IgD-negative memory B cell (primary cell): ENCODE measurements at regions not wholly inside any gene's neighbourhood (a gene's known extent, or its start where the extent isn't known, plus 50 kb on each side); places are given as distances from the start of the nearest gene placed in this dataset.

Source experiments
- H3K27ac Mint-ChIP-seq, 3 donors: one replicate each; pipeline ENCODE4 v1.8.0; 2020 to 2022; ENCODE audit warnings: mild to moderate bottlenecking in 3 of 3, mixed read lengths in 3 of 3, moderate library complexity in 1 of 3
- H3K27me3 Mint-ChIP-seq: one replicate; pipeline ENCODE4 v1.8.0; 2021; ENCODE audit warnings: mixed read lengths
- H3K36me3 Mint-ChIP-seq: one replicate; pipeline ENCODE4 v1.8.0; 2020; ENCODE audit warnings: mild to moderate bottlenecking, mixed read lengths
- H3K4me1 Mint-ChIP-seq, 3 donors: one replicate each; pipeline ENCODE4 v1.8.0; 2020 to 2022; ENCODE audit warnings: mixed read lengths in 3 of 3, mild to moderate bottlenecking in 1 of 3
- H3K4me3 Mint-ChIP-seq, 4 donors: one replicate each; pipeline ENCODE4 v1.8.0; 2020 to 2022; ENCODE audit warnings: mild to moderate bottlenecking in 4 of 4, mixed read lengths in 4 of 4, moderate library complexity in 3 of 4
- H3K9me3 Mint-ChIP-seq, 3 donors: one replicate each; pipeline ENCODE4 v1.8.0; 2020 to 2021; ENCODE audit warnings: mixed read lengths in 3 of 3, mild to moderate bottlenecking in 1 of 3

DNA sequence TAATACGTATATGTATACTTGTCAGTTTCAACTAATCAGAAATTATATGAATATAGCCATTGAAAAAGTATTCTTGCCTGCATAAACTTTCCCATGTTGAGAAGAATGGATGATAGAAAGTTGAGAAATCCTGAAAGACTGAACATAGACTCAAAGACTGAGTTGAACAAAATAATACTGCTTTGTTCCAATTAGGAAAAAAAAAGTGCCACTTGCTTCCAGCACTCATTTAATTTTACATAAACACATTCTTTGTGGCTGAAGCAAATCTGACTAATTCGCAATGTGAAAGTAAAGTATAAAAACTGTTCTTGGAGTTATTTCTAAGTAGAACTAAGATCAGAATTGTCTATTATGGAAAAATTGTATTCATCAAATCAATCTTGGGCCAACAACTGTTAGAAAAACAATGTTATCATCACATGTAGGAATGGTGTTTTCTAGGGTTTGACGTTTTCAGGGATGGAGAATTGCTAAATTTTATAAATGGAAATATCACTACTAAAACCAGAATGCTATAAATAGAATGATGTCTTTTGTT lies 2334.6 kb downstream of the PCDH7 start:
- H3K4me1 Mint-ChIP-seq: no peaks in the 10 kb centered on the region
- H3K27ac Mint-ChIP-seq: no peak overlapping the region
- H3K27me3 Mint-ChIP-seq: no peaks in the 10 kb centered on the region
- H3K4me3 Mint-ChIP-seq: no peak overlapping the region
- H3K9me3 Mint-ChIP-seq: peaks cover 0 to 10% (median 3%) of the 10 kb centered on the region in 3 donors
- no peaks in the 10 kb centered on the region for H3K36me3 Mint-ChIP-seq

DNA sequence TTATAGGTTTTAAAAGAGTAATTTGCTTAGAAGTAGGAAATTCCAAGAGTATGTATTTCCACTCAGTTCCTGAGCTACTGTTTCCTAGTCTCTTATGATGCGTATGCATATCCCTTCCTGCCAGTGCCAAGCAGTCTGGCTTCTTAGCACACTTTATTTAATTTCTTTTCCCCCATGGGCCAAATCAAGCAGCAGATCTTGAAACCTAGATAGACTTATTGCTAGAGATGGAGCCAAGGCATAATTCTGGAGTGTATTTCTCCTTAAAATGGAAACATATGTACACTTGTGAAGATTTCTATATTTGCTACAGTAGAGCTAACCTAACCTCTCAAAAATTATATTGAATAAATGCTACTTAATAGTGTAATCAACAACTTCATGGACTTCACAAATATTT lies 2337.6 kb downstream of the PCDH7 start:
- H3K4me1 Mint-ChIP-seq: no peaks in the 10 kb centered on the region
- H3K4me3 Mint-ChIP-seq: no peak overlapping the region
- H3K36me3 Mint-ChIP-seq: no peaks in the 10 kb centered on the region
- no peak overlapping the region for H3K27ac Mint-ChIP-seq
- peaks cover 0 to 7% (median 3%) of the 10 kb centered on the region in 3 donors for H3K9me3 Mint-ChIP-seq
- no peaks in the 10 kb centered on the region for H3K27me3 Mint-ChIP-seq

DNA sequence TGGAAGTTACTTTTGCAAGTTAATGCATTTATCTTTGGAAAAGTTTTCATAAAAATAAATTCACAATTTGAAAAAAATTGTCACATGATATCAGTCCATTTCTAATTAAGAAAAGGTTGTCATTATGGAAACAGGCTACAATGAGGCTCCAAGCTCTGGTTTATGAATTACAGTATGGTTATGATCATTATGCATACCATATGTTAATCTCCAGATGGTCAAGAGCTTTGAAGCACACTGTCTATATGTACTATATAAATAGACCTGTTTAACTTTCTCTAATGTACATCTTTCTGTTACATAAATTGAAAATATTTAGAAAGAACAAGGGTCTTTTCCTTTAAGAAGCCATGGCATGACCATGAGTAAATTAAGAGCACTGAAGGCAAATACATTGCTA lies 2338.8 kb downstream of the PCDH7 start:
- H3K4me3 Mint-ChIP-seq: no peak overlapping the region
- no peaks in the 10 kb centered on the region for H3K36me3 Mint-ChIP-seq
- peaks cover 0 to 10% (median 3%) of the 10 kb centered on the region in 3 donors for H3K9me3 Mint-ChIP-seq
- H3K4me1 Mint-ChIP-seq: no peaks in the 10 kb centered on the region
- peak overlapping the region in 1 of 3 donors; percentile 26 for H3K27ac Mint-ChIP-seq
- H3K27me3 Mint-ChIP-seq: no peaks in the 10 kb centered on the region

DNA sequence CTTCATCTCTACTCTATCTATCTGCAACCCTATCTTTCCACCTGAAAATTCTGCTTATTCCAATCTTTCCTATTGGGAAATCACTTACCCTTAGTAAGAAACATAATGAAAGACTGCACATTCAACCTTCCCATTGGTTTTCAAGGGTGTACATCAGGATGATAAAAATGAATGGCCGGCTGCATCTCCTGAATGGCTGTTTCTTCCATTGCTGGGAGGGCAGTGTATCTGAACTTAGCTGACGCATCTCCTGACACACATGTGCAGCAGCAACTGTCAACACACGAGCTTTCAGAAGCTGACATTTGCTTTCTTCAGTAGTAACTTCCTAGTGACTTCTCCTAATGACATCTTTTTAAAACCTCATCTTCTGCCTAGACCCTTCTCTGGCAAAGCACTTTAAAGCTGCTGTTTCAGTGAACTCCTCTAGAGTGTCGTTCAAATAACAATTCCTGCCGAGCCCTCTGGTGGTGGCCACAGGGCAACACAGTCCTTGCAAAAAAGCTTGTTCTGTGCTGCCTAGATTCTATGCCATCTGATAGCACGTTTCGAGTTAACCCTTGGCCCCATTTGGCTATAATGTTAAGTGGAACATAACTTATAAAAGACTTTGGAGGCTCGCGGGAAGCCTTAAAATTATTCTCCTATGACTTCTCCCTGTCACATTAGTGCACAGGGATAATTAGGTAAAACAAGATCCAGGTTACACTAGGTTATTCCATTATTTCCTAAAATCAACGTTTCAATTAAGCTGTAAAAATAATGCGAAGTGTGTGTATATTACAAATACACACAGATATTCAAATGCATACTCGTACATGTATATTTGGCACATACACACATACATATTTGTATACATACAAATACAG lies 2340.7 kb downstream of the PCDH7 start:
- H3K27me3 Mint-ChIP-seq: no peaks in the 10 kb centered on the region
- H3K4me3 Mint-ChIP-seq: no peak overlapping the region
- H3K4me1 Mint-ChIP-seq: peaks cover 0 to 1% (median 0%) of the 10 kb centered on the region in 3 donors
- H3K36me3 Mint-ChIP-seq: no peaks in the 10 kb centered on the region
- H3K9me3 Mint-ChIP-seq: peaks cover 0 to 10% (median 1%) of the 10 kb centered on the region in 3 donors
- no peak overlapping the region for H3K27ac Mint-ChIP-seq

DNA sequence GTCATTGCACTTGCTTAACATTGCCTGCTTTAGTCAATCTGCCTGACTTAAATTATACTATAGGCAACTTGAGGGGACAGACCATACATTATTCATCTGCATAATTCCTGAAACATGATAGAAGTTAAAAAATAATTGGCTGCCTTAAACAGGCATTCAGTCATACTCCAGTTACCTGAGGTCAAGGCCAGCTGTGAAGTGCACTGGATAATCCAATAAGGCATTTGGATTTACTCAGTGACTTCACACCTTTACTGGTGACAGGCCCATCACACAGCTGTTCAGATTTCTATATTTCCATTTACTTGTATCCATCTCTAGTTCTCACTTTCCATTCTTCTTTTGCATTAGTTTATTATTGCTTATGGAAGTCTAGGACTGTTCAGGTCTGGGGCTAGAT lies 2341.6 kb downstream of the PCDH7 start:
- Mint-ChIP-seq H3K4me1 (peaks cover 0 to 1% (median 0%) of the 10 kb centered on the region in 3 donors), H3K27ac (no peak overlapping the region), H3K4me3 (no peak overlapping the region), H3K36me3 (no peaks in the 10 kb centered on the region), H3K9me3 (peaks cover 0 to 10% (median 1%) of the 10 kb centered on the region in 3 donors), H3K27me3 (no peaks in the 10 kb centered on the region)

DNA sequence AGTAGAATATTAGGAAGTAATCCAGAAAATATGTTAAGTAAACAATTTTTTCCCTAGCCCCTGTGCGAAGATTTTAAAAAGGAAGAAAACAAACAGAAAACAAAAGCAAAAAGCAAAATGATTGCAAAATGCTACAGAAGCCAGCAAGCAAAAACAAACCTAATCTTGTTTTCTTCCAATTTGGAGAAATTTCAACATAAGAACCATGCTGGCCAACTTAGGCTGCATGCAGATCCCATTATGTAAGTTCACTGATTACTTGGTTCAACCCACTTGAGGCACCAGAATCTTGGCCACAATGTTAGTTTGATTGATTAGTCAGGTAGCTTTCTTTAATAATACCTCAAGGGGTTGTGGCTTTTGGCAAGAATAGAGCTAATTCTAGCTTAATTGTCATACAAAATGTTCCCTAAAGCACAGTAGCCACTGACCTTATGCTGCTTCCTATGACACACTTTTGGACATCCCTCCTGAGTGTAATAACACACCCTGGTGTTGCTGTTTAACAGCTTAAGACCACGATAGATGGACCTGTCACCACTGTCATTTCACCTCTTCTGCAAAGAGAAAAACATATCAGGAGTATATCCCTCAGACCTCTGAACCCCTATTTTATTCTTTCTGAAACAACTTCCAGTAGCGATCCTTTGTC lies 2342.1 kb downstream of the PCDH7 start:
- Mint-ChIP-seq H3K4me1 (peaks cover 0 to 1% (median 0%) of the 10 kb centered on the region in 3 donors), H3K27me3 (no peaks in the 10 kb centered on the region), H3K27ac (no peak overlapping the region), H3K9me3 (peaks cover 0 to 6% (median 1%) of the 10 kb centered on the region in 3 donors), H3K36me3 (no peaks in the 10 kb centered on the region), H3K4me3 (no peak overlapping the region)

DNA sequence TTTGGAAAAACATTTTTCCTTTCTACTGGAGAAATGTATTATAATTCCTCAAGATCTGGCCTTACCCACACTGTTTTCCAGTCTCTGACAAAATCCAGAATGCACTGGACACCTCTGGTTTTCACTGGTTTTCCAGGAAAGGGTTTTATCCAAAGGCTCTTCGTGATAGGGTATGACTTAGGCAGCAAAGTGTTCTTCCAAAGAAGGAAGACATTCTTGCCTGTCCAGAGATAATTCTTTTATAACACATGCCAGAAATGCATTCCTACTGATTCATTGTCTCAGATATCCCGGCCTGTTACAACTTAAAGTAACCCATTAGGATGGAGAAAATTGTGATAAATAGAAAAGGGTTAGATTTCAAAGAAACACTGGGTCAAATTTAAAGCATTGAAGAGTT lies 2343.1 kb downstream of the PCDH7 start:
- peaks cover 0 to 1% (median 0%) of the 10 kb centered on the region in 3 donors for H3K4me1 Mint-ChIP-seq

DNA sequence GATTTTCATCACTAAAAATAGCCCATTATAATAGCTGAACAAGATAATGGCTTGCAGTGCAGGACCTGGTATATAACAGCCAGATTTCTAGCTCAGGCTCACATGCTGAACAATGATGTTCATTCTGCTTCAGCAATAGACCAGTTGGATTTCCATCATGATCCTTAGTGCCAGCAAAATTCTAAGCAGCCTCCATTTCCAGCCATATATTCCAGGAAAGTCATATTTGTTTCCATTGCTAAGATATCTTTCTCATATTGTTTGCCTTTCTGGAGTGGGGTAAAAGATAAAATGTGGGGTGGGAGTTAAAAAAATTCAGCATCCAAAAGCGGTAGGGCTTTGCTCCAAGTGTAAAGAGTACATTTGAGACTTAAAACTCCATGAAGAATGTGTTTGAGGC lies 2344.1 kb downstream of the PCDH7 start:
- Mint-ChIP-seq H3K4me3 (no peak overlapping the region), H3K27ac (no peak overlapping the region), H3K4me1 (peaks cover 0 to 1% (median 0%) of the 10 kb centered on the region in 3 donors), H3K9me3 (peaks cover 0 to 5% (median 2%) of the 10 kb centered on the region in 3 donors), H3K27me3 (no peaks in the 10 kb centered on the region), H3K36me3 (no peaks in the 10 kb centered on the region)

More for the DNA sequence above, 2343.1 kb downstream of the PCDH7 start:
- H3K36me3 Mint-ChIP-seq: no peaks in the 10 kb centered on the region
- H3K4me3 Mint-ChIP-seq: no peak overlapping the region
- H3K27me3 Mint-ChIP-seq: no peaks in the 10 kb centered on the region
- H3K9me3 Mint-ChIP-seq: peaks cover 0 to 5% (median under 1%) of the 10 kb centered on the region in 3 donors
- no peak overlapping the region for H3K27ac Mint-ChIP-seq

DNA sequence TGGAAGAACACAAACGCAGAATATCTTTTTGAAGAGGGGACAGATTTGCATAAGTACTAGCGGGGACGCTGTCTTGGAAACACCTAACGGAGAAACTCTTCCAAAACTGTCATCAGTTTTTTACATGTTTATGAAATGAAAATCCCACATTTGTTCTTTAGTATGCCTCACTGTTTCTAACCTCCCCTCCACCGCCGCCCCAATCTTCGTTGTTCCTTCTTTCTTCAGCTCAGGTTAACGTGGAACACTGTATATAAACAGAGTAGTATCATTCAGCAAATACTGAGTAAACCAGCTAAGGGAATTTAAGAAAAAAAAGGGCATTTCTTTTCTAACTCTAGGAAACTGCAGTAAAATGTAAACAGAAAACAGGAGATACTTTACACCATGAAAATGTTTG lies 2345.6 kb downstream of the PCDH7 start:
- Mint-ChIP-seq H3K9me3 (peaks cover 0 to 10% (median 2%) of the 10 kb centered on the region in 3 donors), H3K27me3 (no peaks in the 10 kb centered on the region), H3K27ac (no peak overlapping the region), H3K4me3 (no peak overlapping the region), H3K4me1 (peaks cover 0 to 1% (median 0%) of the 10 kb centered on the region in 3 donors), H3K36me3 (no peaks in the 10 kb centered on the region)

DNA sequence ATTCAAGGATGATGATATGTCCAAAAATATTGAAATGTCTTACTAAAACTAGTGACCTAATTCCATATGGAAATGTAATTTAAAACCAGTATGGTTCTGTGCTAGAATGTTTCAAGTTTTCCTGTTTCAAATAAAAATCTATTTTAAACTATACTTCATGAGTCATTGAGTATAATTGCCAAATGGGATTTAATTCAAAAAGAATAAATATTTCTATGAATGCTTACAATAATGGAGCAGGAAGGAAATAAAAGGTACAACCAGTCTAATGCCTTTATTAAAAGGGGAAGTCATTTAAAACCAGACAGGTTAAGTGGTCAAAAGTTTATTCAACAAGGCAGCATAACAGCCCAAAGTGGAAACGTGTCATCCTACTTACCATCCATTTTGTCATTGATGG lies 2347.1 kb downstream of the PCDH7 start:
- H3K4me1 Mint-ChIP-seq: peaks cover 0 to 1% (median 0%) of the 10 kb centered on the region in 3 donors
- H3K4me3 Mint-ChIP-seq: no peak overlapping the region
- H3K27ac Mint-ChIP-seq: no peak overlapping the region
- no peaks in the 10 kb centered on the region for H3K36me3 Mint-ChIP-seq
- H3K9me3 Mint-ChIP-seq: peaks cover 3 to 15% (median 4%) of the 10 kb centered on the region in 3 donors
- H3K27me3 Mint-ChIP-seq: no peaks in the 10 kb centered on the region

DNA sequence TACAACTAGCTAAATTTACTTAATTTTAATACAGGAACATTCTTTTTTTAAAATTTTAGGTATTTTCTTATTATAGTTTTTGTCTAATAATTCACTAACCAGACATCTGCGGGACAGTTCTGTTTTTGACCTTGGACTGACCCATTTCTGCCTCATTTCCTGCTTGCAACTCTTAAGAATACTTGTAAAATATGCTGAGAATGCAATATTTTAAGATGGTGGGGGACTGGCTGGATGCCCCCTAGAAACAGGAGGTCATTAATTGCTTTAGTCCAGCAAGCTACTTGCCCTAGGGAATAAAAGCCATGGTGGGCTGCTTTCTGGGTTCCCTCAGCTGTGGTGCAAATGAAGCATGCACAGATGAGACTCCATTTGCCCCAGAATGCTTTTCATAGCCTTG lies 2348.4 kb downstream of the PCDH7 start:
- H3K27me3 Mint-ChIP-seq: no peaks in the 10 kb centered on the region
- peaks cover 0 to 1% (median 0%) of the 10 kb centered on the region in 3 donors for H3K4me1 Mint-ChIP-seq
- no peak overlapping the region for H3K4me3 Mint-ChIP-seq
- H3K36me3 Mint-ChIP-seq: no peaks in the 10 kb centered on the region
- H3K9me3 Mint-ChIP-seq: peaks cover 3 to 14% (median 4%) of the 10 kb centered on the region in 3 donors
- H3K27ac Mint-ChIP-seq: no peak overlapping the region

DNA sequence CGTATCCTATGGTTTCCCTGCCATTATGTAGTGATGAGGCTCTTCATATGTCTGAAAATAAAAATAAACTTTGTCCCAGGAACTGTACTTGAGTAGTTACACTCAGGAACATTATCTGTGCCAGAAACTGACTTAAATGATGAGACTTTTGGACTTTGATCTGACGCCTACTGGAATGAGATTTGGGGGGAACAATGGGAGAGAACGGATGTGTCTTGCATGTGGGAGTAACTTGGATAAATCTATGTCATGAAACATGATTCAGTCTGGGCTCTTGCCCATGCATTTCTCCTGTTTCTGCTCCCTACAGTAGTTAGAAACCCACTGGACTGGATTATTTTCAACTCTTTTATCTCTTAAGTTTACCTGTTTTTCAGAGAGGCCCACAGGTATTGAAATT lies 2351.4 kb downstream of the PCDH7 start:
- Mint-ChIP-seq H3K27me3 (no peaks in the 10 kb centered on the region), H3K27ac (no peak overlapping the region), H3K36me3 (no peaks in the 10 kb centered on the region), H3K4me3 (no peak overlapping the region), H3K4me1 (no peaks in the 10 kb centered on the region), H3K9me3 (peaks cover 3 to 14% (median 4%) of the 10 kb centered on the region in 3 donors)

DNA sequence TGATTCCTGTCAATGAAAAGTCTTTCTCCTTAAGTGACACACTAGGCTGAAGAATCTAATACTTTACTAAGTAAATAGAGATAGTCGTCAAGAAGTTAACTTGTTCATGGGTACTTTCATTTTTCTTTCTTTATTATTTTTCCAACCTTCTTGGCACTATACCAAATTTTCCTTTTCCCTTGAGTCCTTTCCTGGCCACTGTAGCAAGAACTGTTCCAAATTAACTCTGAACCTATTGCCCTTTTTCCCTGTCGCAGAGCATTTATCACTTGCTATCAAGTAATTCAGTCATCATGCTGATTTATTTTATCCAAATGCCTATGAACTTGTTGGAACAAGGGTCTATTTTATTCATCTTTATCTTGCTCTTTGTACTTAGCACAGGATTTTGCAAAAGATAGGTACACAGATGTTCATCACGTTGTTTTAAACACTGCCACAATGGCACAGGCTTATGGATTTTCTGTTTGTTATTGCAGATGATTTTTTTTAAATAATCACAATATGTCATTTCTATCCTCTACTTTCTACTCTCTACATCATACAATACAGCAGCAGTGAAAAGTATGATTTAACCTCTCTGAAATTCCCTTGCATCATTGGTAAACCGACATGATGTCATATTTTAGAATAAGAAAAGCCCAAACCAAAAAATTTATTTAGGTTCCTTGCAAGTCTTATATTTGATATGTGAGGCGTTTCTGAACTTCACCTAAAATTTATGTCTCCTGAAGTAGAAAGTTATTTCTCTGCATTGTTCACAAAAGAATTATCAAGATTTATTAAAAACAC lies 2352.3 kb downstream of the PCDH7 start:
- Mint-ChIP-seq H3K9me3 (peaks cover 3 to 14% (median 4%) of the 10 kb centered on the region in 3 donors), H3K27ac (no peak overlapping the region), H3K4me1 (no peaks in the 10 kb centered on the region), H3K4me3 (no peak overlapping the region), H3K27me3 (no peaks in the 10 kb centered on the region), H3K36me3 (no peaks in the 10 kb centered on the region)

DNA sequence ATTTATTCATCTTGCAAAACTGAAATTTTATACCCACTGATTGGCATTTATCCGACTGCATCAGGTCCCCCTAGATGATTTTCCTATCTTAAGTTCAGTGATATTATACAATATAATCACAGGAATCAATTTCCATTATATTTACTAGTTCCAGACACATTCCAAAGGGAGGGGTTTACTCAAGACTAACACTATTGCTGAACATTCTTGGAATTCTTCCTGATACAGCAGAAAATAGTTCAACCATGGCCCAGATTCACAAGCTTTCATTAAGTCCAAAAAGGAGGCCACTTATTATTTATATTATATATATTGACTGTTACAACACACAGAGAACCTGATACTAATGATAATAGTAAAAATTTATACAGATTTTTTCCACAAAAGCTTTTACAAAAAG lies 2353.6 kb downstream of the PCDH7 start:
- no peaks in the 10 kb centered on the region for H3K4me1 Mint-ChIP-seq
- H3K27ac Mint-ChIP-seq: no peak overlapping the region
- no peaks in the 10 kb centered on the region for H3K36me3 Mint-ChIP-seq
- H3K9me3 Mint-ChIP-seq: peaks cover 3 to 18% (median 4%) of the 10 kb centered on the region in 3 donors
- H3K4me3 Mint-ChIP-seq: no peak overlapping the region
- no peaks in the 10 kb centered on the region for H3K27me3 Mint-ChIP-seq

DNA sequence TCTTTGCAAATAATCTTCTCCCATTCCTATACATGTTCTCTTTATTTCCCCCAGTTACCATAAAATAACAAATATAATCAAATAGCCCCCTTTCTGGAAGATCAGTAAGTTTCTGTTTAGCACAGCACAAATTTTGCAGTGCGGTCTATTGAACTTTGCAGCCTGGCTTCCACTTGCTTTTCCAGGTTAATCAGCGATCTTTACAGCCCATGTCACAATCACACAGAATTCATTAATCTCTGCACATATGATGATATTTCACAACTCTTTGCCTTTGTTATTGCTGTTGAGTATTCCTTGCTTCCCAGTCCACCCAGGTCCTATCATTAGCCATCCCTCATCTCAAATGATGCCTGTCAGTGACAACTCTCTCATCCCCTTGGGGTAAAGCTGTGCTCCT lies 2358.0 kb downstream of the PCDH7 start:
- Mint-ChIP-seq H3K27ac (no peak overlapping the region), H3K4me1 (no peaks in the 10 kb centered on the region), H3K4me3 (no peak overlapping the region), H3K27me3 (no peaks in the 10 kb centered on the region), H3K9me3 (peaks cover 0 to 10% (median 2%) of the 10 kb centered on the region in 3 donors), H3K36me3 (no peaks in the 10 kb centered on the region)
